Keratinocyte (primary cell): ENCODE measurements at regions not wholly inside any gene's neighbourhood (a gene's known extent, or its start where the extent isn't known, plus 50 kb on each side); places are given as distances from the start of the nearest gene placed in this dataset.

ENCODE experiments used
- CTCF ChIP-seq, 3 experiments: IDR thresholded peaks in 1 of 3; conservative IDR thresholded peaks in 1 of 3; optimal IDR thresholded peaks in 1 of 3; 2 replicates in 2 of 3; 3 replicates in 1 of 3; pipeline versions ENCODE3 to v1.5.1; 2011; ENCODE audit warnings: low read length in 3 of 3, mild to moderate bottlenecking in 3 of 3, moderate library complexity in 2 of 3, control low read depth in 1 of 3, inconsistent platforms in 1 of 3; ENCODE audit not compliant: insufficient read depth in 2 of 3; ENCODE audit errors: extremely low read depth in 1 of 3
- EZH2 ChIP-seq: IDR thresholded peaks from one replicate; pipeline ENCODE4 v1.6.1; 2012; ENCODE audit warnings: inconsistent platforms, mild to moderate bottlenecking, low read length, moderate library complexity

DNA sequence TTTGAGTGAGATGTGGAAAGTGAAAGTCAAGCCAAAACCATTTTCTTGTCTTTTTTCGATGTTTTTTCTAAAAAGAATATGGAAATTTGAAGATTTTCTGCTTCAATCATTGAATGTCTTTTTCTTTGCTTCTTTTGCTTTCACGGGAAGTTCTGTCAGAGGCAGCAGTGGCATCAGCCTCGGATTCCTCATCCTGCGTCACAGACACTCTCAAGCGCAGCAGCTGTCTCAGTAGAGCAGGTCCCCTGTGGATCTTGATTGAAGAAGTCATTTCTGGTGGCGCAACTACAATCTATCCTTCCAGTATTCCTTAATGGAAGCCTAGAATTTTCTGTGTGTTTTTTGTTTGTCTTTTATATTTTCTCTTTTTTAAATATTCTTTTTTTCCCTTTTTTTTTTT is 52.7 kb upstream of the NEIL3 start:
- TF ChIP-seq CTCF (optimal IDR thresholded peaks at IDR 0.05 in 1 of 3, IDR thresholded peaks at IDR 0.05 in 1 of 3, conservative IDR thresholded peaks at IDR 0.05 in 1 of 3; ENCODE audit: extremely low read depth in 1 of 3, insufficient read depth in 2 of 3, low read length in 3 of 3): no peak
- no peak for TF ChIP-seq EZH2
